Activated CD8-positive, alpha-beta T cell treated with anti-CD3 and anti-CD28 coated beads, Interleukin-2, amount 10 ng/mL, durations not matched to agents 7 days and 5 days (primary cell): ENCODE measurements at regions not wholly inside any gene's neighbourhood (a gene's known extent, or its start where the extent isn't known, plus 50 kb on each side); places are given as distances from the start of the nearest gene placed in this dataset.

Experiments used
- ATAC-seq: fragments of 150-1000 bp; cut with Tn5 transposase; one replicate; pipeline ENCODE4 v1.10.0; 2021; ENCODE audit warnings: moderate library complexity
- CTCF ChIA-PET: fragments of 350-600 bp; sonication (Branson Sonifier 250); formaldehyde crosslinking; loops from one replicate; lab custom pipeline; 2021; ENCODE audit warnings: antibody characterized with exemption; lab: Charles Lee
- POLR2A ChIA-PET: fragments of 350-600 bp; sonication (Branson Sonifier 250); formaldehyde crosslinking; loops from one replicate; lab custom pipeline; 2021; ENCODE audit warnings: antibody characterized with exemption; lab: Charles Lee
- DNase-seq: peaks from one replicate; pipeline ENCODE4 v3.0.0-alpha.2; 2020
- H3K27ac Mint-ChIP-seq: one replicate; pipeline ENCODE4 v1.8.0; 2021; ENCODE audit warnings: mild to moderate bottlenecking, mixed read lengths
- H3K27me3 Mint-ChIP-seq: one replicate; pipeline ENCODE4 v1.8.0; 2021; ENCODE audit warnings: low read depth, mixed read lengths
- H3K36me3 Mint-ChIP-seq: one replicate; pipeline ENCODE4 v1.8.0; 2021; ENCODE audit warnings: low read depth, mixed read lengths
- H3K4me1 Mint-ChIP-seq: one replicate; pipeline ENCODE4 v1.8.0; 2021; ENCODE audit warnings: low read depth, mixed read lengths
- H3K4me3 Mint-ChIP-seq: one replicate; pipeline ENCODE4 v1.8.0; 2021; ENCODE audit warnings: mild to moderate bottlenecking, mixed read lengths
- H3K9me3 Mint-ChIP-seq: one replicate; pipeline ENCODE4 v1.8.0; 2022; ENCODE audit warnings: mixed read lengths; ENCODE audit not compliant: insufficient read depth

- peaks cover 4% of the 10 kb centered on the region for H3K9me3 Mint-ChIP-seq
- no peaks in the 10 kb centered on the region for H3K4me1 Mint-ChIP-seq
- H3K27ac Mint-ChIP-seq: no peak overlapping the region
- POLR2A ChIA-PET: no interaction called here
- ATAC-seq (no peak), DNase-seq (no peak)
- H3K27me3 Mint-ChIP-seq: no peaks in the 10 kb centered on the region
- CTCF ChIA-PET: no interaction called here
- no peak overlapping the region for H3K4me3 Mint-ChIP-seq
- H3K36me3 Mint-ChIP-seq: no peaks in the 10 kb centered on the region
These were observed 1007.2 kb downstream of the REEP3 start for GRCh38 chr10:64528294-64529002.

- Mint-ChIP-seq H3K27me3 (no peaks in the 10 kb centered on the region), H3K36me3 (no peaks in the 10 kb centered on the region), H3K4me1 (no peaks in the 10 kb centered on the region), H3K4me3 (no peak overlapping the region), H3K27ac (no peak overlapping the region), H3K9me3 (peaks cover 4% of the 10 kb centered on the region)
- POLR2A ChIA-PET: no interaction called here
- no peak for ATAC-seq
- CTCF ChIA-PET: no interaction called here
- no peak for DNase-seq
These were observed 1007.8 kb downstream of the REEP3 start for GRCh38 chr10:64529003-64529350.

GRCh38 chr10:64534616-64535015, 1013.4 kb downstream of the REEP3 start:
- CTCF ChIA-PET: no interaction called here

GRCh38 chr10:64535131-64535867, 1014.1 kb downstream of the REEP3 start:
- no peaks in the 10 kb centered on the region for H3K36me3 Mint-ChIP-seq
- POLR2A ChIA-PET: no interaction called here
- ATAC-seq: no peak
- DNase-seq: no peak
- CTCF ChIA-PET: no interaction called here
- no peaks in the 10 kb centered on the region for H3K27me3 Mint-ChIP-seq
- no peaks in the 10 kb centered on the region for H3K4me1 Mint-ChIP-seq
- peaks cover 5% of the 10 kb centered on the region for H3K9me3 Mint-ChIP-seq
- no peak overlapping the region for H3K27ac Mint-ChIP-seq
- H3K4me3 Mint-ChIP-seq: no peak overlapping the region

More at GRCh38 chr10:64534616-64535015, 1013.4 kb downstream of the REEP3 start:
- H3K4me1 Mint-ChIP-seq: no peaks in the 10 kb centered on the region
- POLR2A ChIA-PET: no interaction called here
- H3K4me3 Mint-ChIP-seq: no peak overlapping the region
- H3K36me3 Mint-ChIP-seq: no peaks in the 10 kb centered on the region
- no peak for DNase-seq
- no peak overlapping the region for H3K27ac Mint-ChIP-seq
- no peaks in the 10 kb centered on the region for H3K27me3 Mint-ChIP-seq
- no peak for ATAC-seq
- peaks cover 5% of the 10 kb centered on the region for H3K9me3 Mint-ChIP-seq

GRCh38 chr10:64537112-64537511, 1015.9 kb downstream of the REEP3 start:
- no peak for ATAC-seq
- H3K27ac Mint-ChIP-seq: no peak overlapping the region

GRCh38 chr10:64537928-64538327, 1016.7 kb downstream of the REEP3 start:
- CTCF ChIA-PET: no interaction called here
- no peak for ATAC-seq
- H3K9me3 Mint-ChIP-seq: peaks cover 5% of the 10 kb centered on the region
- no peak overlapping the region for H3K4me3 Mint-ChIP-seq
- H3K36me3 Mint-ChIP-seq: no peaks in the 10 kb centered on the region
- H3K27me3 Mint-ChIP-seq: no peaks in the 10 kb centered on the region
- no peaks in the 10 kb centered on the region for H3K4me1 Mint-ChIP-seq
- DNase-seq: no peak
- POLR2A ChIA-PET: no interaction called here
- H3K27ac Mint-ChIP-seq: no peak overlapping the region

More at GRCh38 chr10:64537112-64537511, 1015.9 kb downstream of the REEP3 start:
- peaks cover 5% of the 10 kb centered on the region for H3K9me3 Mint-ChIP-seq
- ChIA-PET POLR2A (no interaction called here), CTCF (no interaction called here)
- H3K4me3 Mint-ChIP-seq: no peak overlapping the region
- H3K36me3 Mint-ChIP-seq: no peaks in the 10 kb centered on the region
- no peaks in the 10 kb centered on the region for H3K4me1 Mint-ChIP-seq
- no peaks in the 10 kb centered on the region for H3K27me3 Mint-ChIP-seq
- no peak for DNase-seq

- Mint-ChIP-seq H3K27me3 (no peaks in the 10 kb centered on the region), H3K27ac (no peak overlapping the region), H3K36me3 (no peaks in the 10 kb centered on the region), H3K4me3 (no peak overlapping the region), H3K9me3 (no peaks in the 10 kb centered on the region), H3K4me1 (no peaks in the 10 kb centered on the region)
- DNase-seq (no peak), ATAC-seq (no peak)
- ChIA-PET CTCF (no interaction called here), POLR2A (no interaction called here)
These were observed 1024.9 kb downstream of the REEP3 start for GRCh38 chr10:64546073-64546472.

- no peaks in the 10 kb centered on the region for H3K9me3 Mint-ChIP-seq
- H3K27me3 Mint-ChIP-seq: no peaks in the 10 kb centered on the region
- CTCF ChIA-PET: no interaction called here
These were observed 1026.0 kb downstream of the REEP3 start for GRCh38 chr10:64547168-64547567.

GRCh38 chr10:64555666-64556065, 1034.5 kb downstream of the REEP3 start:
- CTCF ChIA-PET: no interaction called here
- Mint-ChIP-seq H3K27ac (no peak overlapping the region), H3K9me3 (no peaks in the 10 kb centered on the region), H3K36me3 (no peaks in the 10 kb centered on the region), H3K4me1 (no peaks in the 10 kb centered on the region), H3K4me3 (no peak overlapping the region), H3K27me3 (no peaks in the 10 kb centered on the region)
- POLR2A ChIA-PET: no interaction called here
- DNase-seq: no peak
- no peak for ATAC-seq

More at GRCh38 chr10:64547168-64547567, 1026.0 kb downstream of the REEP3 start:
- ATAC-seq: no peak
- Mint-ChIP-seq H3K4me1 (no peaks in the 10 kb centered on the region), H3K36me3 (no peaks in the 10 kb centered on the region), H3K4me3 (no peak overlapping the region), H3K27ac (no peak overlapping the region)
- DNase-seq: no peak
- POLR2A ChIA-PET: no interaction called here

- DNase-seq (no peak), ATAC-seq (no peak)
- H3K27ac Mint-ChIP-seq: no peak overlapping the region
- no peaks in the 10 kb centered on the region for H3K27me3 Mint-ChIP-seq
- ChIA-PET CTCF (no interaction called here), POLR2A (no interaction called here)
- H3K4me1 Mint-ChIP-seq: no peaks in the 10 kb centered on the region
- no peaks in the 10 kb centered on the region for H3K36me3 Mint-ChIP-seq
- no peak overlapping the region for H3K4me3 Mint-ChIP-seq
- H3K9me3 Mint-ChIP-seq: peaks cover 6% of the 10 kb centered on the region
These were observed 1037.1 kb downstream of the REEP3 start for GRCh38 chr10:64558094-64558835.

- Mint-ChIP-seq H3K4me1 (no peaks in the 10 kb centered on the region), H3K27ac (no peak overlapping the region), H3K36me3 (no peaks in the 10 kb centered on the region), H3K9me3 (peaks cover 9% of the 10 kb centered on the region), H3K4me3 (no peak overlapping the region), H3K27me3 (no peaks in the 10 kb centered on the region)
- DNase-seq (no peak), ATAC-seq (no peak)
- ChIA-PET CTCF (no interaction called here), POLR2A (no interaction called here)
These were observed 1049.9 kb downstream of the REEP3 start for GRCh38 chr10:64571056-64571455.
